ENCODE measurements at regions not wholly inside any gene's neighbourhood (a gene's known extent, or its start where the extent isn't known, plus 50 kb on each side); places are given as distances from the start of the nearest gene placed in this dataset.

DNA sequence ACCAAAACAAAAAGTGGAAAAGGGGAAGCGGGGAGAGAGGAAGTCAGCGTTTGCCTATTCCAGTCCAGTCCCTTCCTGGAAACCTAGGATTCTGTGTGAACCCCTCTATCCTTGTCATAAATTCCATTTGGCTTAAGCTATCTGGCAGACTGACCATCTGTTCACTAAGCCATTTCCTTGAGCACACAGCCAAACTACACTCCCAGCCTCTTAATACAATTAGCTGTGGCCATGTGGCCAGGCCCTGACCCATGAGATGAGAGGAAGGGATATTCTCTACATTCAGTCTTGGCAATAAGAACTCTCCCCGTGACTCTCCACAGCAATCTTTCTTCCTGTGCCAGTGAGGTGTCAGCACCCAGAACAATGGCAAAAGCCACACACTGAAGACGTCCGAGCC, 424.8 kb downstream of the TLE1 start:
- ChIA-PET CTCF (no interaction called here), POLR2A (no interaction called here)
- DNase-seq (ENCODE audit: extremely low spot score) = no peak
- TF ChIP-seq, protein P1, sequence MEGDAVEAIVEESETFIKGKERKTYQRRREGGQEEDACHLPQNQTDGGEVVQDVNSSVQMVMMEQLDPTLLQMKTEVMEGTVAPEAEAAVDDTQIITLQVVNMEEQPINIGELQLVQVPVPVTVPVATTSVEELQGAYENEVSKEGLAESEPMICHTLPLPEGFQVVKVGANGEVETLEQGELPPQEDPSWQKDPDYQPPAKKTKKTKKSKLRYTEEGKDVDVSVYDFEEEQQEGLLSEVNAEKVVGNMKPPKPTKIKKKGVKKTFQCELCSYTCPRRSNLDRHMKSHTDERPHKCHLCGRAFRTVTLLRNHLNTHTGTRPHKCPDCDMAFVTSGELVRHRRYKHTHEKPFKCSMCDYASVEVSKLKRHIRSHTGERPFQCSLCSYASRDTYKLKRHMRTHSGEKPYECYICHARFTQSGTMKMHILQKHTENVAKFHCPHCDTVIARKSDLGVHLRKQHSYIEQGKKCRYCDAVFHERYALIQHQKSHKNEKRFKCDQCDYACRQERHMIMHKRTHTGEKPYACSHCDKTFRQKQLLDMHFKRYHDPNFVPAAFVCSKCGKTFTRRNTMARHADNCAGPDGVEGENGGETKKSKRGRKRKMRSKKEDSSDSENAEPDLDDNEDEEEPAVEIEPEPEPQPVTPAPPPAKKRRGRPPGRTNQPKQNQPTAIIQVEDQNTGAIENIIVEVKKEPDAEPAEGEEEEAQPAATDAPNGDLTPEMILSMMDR (IDR thresholded peaks at IDR 0.05; ENCODE audit: control extremely low read depth, extremely low read depth, low read depth, missing control alignments) = no peak

DNA sequence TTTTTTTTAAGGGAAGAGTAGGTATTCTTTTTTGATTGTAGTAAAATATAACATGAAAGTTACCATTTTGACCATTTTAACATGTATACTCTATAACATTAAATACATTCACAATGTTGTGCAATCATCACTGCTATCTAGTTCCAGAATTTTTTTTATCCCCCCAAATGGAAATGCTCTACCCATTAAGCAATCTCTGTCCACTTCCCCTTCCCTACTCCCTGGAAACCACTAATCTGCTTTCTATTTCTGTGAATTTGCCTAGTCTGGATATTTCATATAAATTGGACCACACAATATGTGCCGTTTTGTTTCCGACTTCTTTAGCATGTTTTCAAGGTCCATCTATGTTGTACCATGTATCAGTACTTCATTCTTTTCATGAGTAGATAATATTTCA, 429.5 kb downstream of the TLE1 start:
- no peak for DNase-seq (ENCODE audit: extremely low spot score)
- TF ChIP-seq, protein P1 (IDR thresholded peaks at IDR 0.05; ENCODE audit: control extremely low read depth, extremely low read depth, low read depth, missing control alignments) = no peak
- POLR2A ChIA-PET = no interaction called here
- CTCF ChIA-PET = no interaction called here

DNA sequence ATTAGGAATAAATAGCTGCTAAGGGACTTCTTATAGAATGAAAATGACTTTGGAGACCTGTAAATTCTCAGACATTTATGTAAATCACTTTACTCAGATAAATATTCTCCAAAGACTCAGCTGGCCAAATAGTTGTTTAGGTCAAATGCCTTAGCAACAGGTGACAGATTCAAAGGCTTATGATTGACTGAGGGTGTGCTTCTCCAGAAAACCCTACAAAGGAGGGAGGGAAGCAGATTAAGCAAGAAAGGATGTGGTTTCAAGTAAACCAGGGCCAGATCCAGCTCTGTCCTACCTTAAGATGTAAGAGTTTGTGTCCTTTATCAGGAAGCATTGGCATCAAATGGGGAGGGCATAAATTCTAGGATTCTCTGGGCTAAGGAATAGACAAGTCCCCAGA, 433.0 kb downstream of the TLE1 start:
- POLR2A ChIA-PET = no interaction called here
- no peak for DNase-seq (ENCODE audit: extremely low spot score)
- CTCF ChIA-PET = no interaction called here
- TF ChIP-seq, protein P1 (IDR thresholded peaks at IDR 0.05; ENCODE audit: control extremely low read depth, extremely low read depth, low read depth, missing control alignments) = no peak

DNA sequence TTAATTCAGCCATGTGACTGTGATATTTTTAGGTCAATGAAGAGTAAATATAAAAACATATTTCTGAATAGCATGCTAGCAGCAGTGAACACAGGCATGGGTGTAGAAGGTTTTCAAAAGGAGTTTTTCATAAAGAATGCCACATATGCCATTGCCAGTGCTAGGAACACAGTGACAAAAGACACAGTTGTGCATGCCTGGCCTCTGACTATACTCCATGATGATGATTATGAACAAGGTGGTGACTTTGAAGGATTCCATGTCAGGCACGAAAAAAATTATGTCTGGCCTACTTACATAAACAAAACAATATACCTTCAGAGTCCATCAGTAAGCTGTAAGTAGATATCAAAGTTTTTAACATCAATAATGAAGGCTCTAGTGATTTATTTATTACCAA, 438.7 kb downstream of the TLE1 start:
- CTCF ChIA-PET = no interaction called here
- TF ChIP-seq, protein P1 (IDR thresholded peaks at IDR 0.05; ENCODE audit: control extremely low read depth, extremely low read depth, low read depth, missing control alignments) = no peak
- POLR2A ChIA-PET = no interaction called here
- no peak for DNase-seq (ENCODE audit: extremely low spot score)

DNA sequence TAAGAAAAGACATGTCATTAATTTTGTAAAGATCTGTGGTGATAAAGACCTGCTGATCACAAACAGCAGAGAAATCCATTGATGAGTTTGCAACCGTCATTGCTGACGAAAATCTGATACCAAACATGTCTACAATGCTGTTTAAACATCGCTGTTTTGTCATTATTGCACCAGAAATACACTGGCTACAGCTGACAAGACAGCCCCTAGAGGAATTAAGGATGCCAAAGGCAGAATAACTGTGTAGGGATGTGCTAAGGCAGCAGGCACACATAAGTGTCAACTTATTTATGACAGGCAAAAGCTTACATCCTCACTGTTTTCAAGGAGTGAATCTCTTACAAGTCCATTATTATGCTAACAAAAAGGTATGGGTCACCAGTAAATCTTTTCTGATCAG, 439.3 kb downstream of the TLE1 start:
- CTCF ChIA-PET = no interaction called here
- POLR2A ChIA-PET = no interaction called here
- DNase-seq (ENCODE audit: extremely low spot score) = no peak
- TF ChIP-seq, protein P1 (IDR thresholded peaks at IDR 0.05; ENCODE audit: control extremely low read depth, extremely low read depth, low read depth, missing control alignments) = no peak

DNA sequence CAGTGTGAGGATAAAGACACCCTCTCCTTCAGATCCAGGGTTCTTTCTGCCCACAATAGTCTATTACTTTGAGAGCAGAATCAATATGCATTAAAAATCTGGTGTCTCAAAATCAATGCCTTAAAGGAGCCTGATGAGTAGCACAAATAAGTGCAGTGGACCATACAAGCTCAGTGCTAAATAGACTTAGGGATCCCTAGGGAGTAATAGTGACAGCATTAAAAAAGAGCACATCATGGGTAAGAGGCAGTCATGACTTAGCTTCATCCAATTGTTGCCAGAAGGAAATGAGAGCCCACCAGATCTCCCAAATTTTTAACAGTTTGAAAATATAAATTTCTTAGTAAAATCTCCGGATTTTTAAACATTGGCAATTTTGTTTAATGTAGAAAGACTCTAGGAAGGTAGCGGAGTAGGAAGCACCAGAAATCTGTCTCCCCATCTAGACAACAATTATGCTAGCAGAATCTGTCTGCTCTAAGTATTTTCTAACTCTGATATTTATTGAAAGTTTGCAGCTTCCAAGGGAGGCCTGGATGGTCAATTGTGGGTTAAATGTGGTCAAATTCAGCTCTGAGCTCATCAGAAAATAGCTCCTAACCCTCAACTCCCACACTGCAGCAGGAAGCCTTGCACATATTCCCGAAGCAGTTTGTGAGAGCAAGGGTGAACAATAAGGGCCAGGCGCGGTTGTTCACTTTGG, 443.9 kb downstream of the TLE1 start:
- TF ChIP-seq, protein P1 (IDR thresholded peaks at IDR 0.05; ENCODE audit: control extremely low read depth, extremely low read depth, low read depth, missing control alignments) = no peak
- ChIA-PET POLR2A (no interaction called here), CTCF (interaction anchor here (1.5 kb wide), 1 partner anchor 11 kb away, joined by 4 read pairs; no protein-coding TSS in a partner anchor)
- DNase-seq (ENCODE audit: extremely low spot score) = no peak

Measured in GM10248 (cell line).